ENCODE measurements at regions not wholly inside any gene's neighbourhood (a gene's known extent, or its start where the extent isn't known, plus 50 kb on each side); places are given as distances from the start of the nearest gene placed in this dataset.

- no peak for TF ChIP-seq CTCF (IDR thresholded peaks at IDR 0.05; ENCODE audit: low read depth, low read length, poor library complexity, severe bottlenecking)
- no peak for TF ChIP-seq EZH2phosphoT487 (IDR thresholded peaks at IDR 0.05; ENCODE audit: borderline replicate concordance, low read length)
These were observed 51.2 kb upstream of the C1QTNF7 start for GRCh38 chr4:15376594-15376993.

All from DOHH2 (cell line).